ENCODE measurements at regions not wholly inside any gene's neighbourhood (a gene's known extent, or its start where the extent isn't known, plus 50 kb on each side); places are given as distances from the start of the nearest gene placed in this dataset.

DNA sequence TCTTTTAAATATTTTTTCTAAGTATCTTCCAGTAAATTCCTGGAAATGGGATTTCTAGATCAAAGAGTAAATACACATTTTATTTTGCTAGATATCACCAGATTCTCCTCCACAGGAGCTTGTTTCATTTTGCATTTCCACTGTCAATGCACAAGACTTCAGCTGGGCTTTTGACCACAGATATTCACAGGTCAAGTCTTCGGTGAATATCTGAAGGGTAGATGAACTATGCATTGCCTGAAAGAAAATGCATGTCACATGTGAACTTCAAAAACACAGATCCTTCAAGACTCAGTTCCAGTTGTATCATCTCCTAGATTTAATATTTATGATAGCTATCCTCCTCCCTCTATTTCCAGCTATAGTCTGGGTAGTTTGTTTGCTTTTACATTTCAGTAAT is 963.6 kb upstream of the GOT2 start:
- Histone ChIP-seq H3K9ac (ENCODE audit: low read depth in 1 of 2, low read length in 2 of 2) (no peak overlapping the region), H3K27me3 (ENCODE audit: control insufficient read depth in 4 of 4, insufficient read depth in 4 of 4, low read length in 3 of 4) (no peaks in the 10 kb centered on the region), H3K4me3 (ENCODE audit: low read depth in 1 of 3, low read length in 3 of 3) (no peak overlapping the region), H3K4me1 (ENCODE audit: control insufficient read depth in 4 of 4, insufficient read depth in 4 of 4, low read length in 3 of 4) (no peaks in the 10 kb centered on the region), H3K27ac (ENCODE audit: low read depth in 1 of 2, low read length in 2 of 2) (no peak overlapping the region), H3K36me3 (ENCODE audit: control insufficient read depth in 4 of 4, insufficient read depth in 3 of 4, low read depth in 1 of 4, low read length in 3 of 4) (no peaks in the 10 kb centered on the region), H3K9me3 (ENCODE audit: control insufficient read depth in 4 of 4, low read length in 3 of 4) (peaks cover 0 to 1% (median 0%) of the 10 kb centered on the region in 4 donors)
- DNase-seq (ENCODE audit: low spot score): no peak
- TF ChIP-seq, protein P1, sequence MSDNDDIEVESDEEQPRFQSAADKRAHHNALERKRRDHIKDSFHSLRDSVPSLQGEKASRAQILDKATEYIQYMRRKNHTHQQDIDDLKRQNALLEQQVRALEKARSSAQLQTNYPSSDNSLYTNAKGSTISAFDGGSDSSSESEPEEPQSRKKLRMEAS (IDR thresholded peaks at IDR 0.05): no peak
- TF ChIP-seq JUND (IDR thresholded peaks at IDR 0.05) (no peak), HNF4A (conservative IDR thresholded peaks at IDR 0.05) (no peak), RAD21 (IDR thresholded peaks at IDR 0.05) (no peak), FOXA2 (IDR thresholded peaks at IDR 0.05) (no peak), EGR1 (IDR thresholded peaks at IDR 0.05; ENCODE audit: low read depth in 2 of 2) (no peak), FOXA1 (IDR thresholded peaks at IDR 0.05) (no peak), HNF4G (IDR thresholded peaks at IDR 0.05) (no peak), NR2F2 (IDR thresholded peaks at IDR 0.05) (no peak), GABPA (IDR thresholded peaks at IDR 0.05 in 1 of 2, conservative IDR thresholded peaks at IDR 0.05 in 1 of 2) (no peak), SP1 (IDR thresholded peaks at IDR 0.05) (no peak)
- TF ChIP-seq, protein P2, sequence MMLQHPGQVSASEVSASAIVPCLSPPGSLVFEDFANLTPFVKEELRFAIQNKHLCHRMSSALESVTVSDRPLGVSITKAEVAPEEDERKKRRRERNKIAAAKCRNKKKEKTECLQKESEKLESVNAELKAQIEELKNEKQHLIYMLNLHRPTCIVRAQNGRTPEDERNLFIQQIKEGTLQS (IDR thresholded peaks at IDR 0.05): no peak
- TF ChIP-seq, protein P3, sequence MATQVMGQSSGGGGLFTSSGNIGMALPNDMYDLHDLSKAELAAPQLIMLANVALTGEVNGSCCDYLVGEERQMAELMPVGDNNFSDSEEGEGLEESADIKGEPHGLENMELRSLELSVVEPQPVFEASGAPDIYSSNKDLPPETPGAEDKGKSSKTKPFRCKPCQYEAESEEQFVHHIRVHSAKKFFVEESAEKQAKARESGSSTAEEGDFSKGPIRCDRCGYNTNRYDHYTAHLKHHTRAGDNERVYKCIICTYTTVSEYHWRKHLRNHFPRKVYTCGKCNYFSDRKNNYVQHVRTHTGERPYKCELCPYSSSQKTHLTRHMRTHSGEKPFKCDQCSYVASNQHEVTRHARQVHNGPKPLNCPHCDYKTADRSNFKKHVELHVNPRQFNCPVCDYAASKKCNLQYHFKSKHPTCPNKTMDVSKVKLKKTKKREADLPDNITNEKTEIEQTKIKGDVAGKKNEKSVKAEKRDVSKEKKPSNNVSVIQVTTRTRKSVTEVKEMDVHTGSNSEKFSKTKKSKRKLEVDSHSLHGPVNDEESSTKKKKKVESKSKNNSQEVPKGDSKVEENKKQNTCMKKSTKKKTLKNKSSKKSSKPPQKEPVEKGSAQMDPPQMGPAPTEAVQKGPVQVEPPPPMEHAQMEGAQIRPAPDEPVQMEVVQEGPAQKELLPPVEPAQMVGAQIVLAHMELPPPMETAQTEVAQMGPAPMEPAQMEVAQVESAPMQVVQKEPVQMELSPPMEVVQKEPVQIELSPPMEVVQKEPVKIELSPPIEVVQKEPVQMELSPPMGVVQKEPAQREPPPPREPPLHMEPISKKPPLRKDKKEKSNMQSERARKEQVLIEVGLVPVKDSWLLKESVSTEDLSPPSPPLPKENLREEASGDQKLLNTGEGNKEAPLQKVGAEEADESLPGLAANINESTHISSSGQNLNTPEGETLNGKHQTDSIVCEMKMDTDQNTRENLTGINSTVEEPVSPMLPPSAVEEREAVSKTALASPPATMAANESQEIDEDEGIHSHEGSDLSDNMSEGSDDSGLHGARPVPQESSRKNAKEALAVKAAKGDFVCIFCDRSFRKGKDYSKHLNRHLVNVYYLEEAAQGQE (IDR thresholded peaks at IDR 0.05): no peak
- TF ChIP-seq, protein P4, sequence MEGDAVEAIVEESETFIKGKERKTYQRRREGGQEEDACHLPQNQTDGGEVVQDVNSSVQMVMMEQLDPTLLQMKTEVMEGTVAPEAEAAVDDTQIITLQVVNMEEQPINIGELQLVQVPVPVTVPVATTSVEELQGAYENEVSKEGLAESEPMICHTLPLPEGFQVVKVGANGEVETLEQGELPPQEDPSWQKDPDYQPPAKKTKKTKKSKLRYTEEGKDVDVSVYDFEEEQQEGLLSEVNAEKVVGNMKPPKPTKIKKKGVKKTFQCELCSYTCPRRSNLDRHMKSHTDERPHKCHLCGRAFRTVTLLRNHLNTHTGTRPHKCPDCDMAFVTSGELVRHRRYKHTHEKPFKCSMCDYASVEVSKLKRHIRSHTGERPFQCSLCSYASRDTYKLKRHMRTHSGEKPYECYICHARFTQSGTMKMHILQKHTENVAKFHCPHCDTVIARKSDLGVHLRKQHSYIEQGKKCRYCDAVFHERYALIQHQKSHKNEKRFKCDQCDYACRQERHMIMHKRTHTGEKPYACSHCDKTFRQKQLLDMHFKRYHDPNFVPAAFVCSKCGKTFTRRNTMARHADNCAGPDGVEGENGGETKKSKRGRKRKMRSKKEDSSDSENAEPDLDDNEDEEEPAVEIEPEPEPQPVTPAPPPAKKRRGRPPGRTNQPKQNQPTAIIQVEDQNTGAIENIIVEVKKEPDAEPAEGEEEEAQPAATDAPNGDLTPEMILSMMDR (IDR thresholded peaks at IDR 0.05; ENCODE audit: low read depth, low read length, missing input control): no peak
- 83% methylated on average over 1 of the region's 1 CpG for WGBS

DNA sequence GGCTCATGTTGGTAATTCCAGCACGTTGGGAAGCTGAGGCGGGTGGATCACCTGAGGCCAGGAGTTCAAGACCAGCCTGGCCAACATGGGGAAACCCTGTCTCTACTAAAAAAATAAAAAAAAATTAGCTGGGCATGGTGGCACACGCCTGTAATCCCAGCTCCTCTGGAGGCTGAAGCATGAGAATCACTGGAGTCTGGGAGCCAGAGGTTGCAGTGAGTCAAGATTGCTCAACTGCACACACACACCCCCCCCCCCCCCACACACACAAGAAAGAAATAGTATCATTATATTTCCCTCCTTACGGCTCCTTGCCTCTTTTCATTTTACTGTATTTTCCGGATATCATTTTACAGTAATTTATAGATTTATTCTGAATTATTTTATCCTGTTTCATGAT is 963.1 kb upstream of the GOT2 start:
- Histone ChIP-seq H3K27me3 (ENCODE audit: control insufficient read depth in 4 of 4, insufficient read depth in 4 of 4, low read length in 3 of 4) (no peaks in the 10 kb centered on the region), H3K4me1 (ENCODE audit: control insufficient read depth in 4 of 4, insufficient read depth in 4 of 4, low read length in 3 of 4) (no peaks in the 10 kb centered on the region), H3K4me3 (ENCODE audit: low read depth in 1 of 3, low read length in 3 of 3) (no peak overlapping the region), H3K9ac (ENCODE audit: low read depth in 1 of 2, low read length in 2 of 2) (no peak overlapping the region), H3K36me3 (ENCODE audit: control insufficient read depth in 4 of 4, insufficient read depth in 3 of 4, low read depth in 1 of 4, low read length in 3 of 4) (no peaks in the 10 kb centered on the region), H3K9me3 (ENCODE audit: control insufficient read depth in 4 of 4, low read length in 3 of 4) (peaks cover 0 to 1% (median 0%) of the 10 kb centered on the region in 4 donors), H3K27ac (ENCODE audit: low read depth in 1 of 2, low read length in 2 of 2) (no peak overlapping the region)
- no peak for DNase-seq (ENCODE audit: low spot score)
- 78% methylated on average over 5 of the region's 5 CpGs for WGBS
- TF ChIP-seq, protein P5, sequence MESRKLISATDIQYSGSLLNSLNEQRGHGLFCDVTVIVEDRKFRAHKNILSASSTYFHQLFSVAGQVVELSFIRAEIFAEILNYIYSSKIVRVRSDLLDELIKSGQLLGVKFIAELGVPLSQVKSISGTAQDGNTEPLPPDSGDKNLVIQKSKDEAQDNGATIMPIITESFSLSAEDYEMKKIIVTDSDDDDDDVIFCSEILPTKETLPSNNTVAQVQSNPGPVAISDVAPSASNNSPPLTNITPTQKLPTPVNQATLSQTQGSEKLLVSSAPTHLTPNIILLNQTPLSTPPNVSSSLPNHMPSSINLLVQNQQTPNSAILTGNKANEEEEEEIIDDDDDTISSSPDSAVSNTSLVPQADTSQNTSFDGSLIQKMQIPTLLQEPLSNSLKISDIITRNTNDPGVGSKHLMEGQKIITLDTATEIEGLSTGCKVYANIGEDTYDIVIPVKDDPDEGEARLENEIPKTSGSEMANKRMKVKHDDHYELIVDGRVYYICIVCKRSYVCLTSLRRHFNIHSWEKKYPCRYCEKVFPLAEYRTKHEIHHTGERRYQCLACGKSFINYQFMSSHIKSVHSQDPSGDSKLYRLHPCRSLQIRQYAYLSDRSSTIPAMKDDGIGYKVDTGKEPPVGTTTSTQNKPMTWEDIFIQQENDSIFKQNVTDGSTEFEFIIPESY (IDR thresholded peaks at IDR 0.05): no peak
- TF ChIP-seq, protein P4 (IDR thresholded peaks at IDR 0.05; ENCODE audit: low read depth, low read length, missing input control): no peak
- TF ChIP-seq, protein P2 (IDR thresholded peaks at IDR 0.05): no peak
- no peak for TF ChIP-seq YY1 (IDR thresholded peaks at IDR 0.05)
- TF ChIP-seq, protein P3 (IDR thresholded peaks at IDR 0.05): no peak
- no peak for TF ChIP-seq TAF1 (conservative IDR thresholded peaks at IDR 0.05)
- TF ChIP-seq HNF4A (conservative IDR thresholded peaks at IDR 0.05): no peak
- TF ChIP-seq SP1 (IDR thresholded peaks at IDR 0.05): no peak
- TF ChIP-seq HNF4G (IDR thresholded peaks at IDR 0.05): no peak
- TF ChIP-seq GABPA (IDR thresholded peaks at IDR 0.05 in 1 of 2, conservative IDR thresholded peaks at IDR 0.05 in 1 of 2): no peak
- no peak for TF ChIP-seq FOXA1 (IDR thresholded peaks at IDR 0.05)
- TF ChIP-seq, protein P1 (IDR thresholded peaks at IDR 0.05): no peak
- TF ChIP-seq FOXA2 (IDR thresholded peaks at IDR 0.05): no peak

Measured in liver (tissue), 8 donors.